Activated CD8-positive, alpha-beta T cell treated with anti-CD3 and anti-CD28 coated beads for 36 hours (primary cell): ENCODE measurements at regions not wholly inside any gene's neighbourhood (a gene's known extent, or its start where the extent isn't known, plus 50 kb on each side); places are given as distances from the start of the nearest gene placed in this dataset.

ENCODE experiments used
- ATAC-seq: fragments of 200-7000 bp; cut with Tn5 transposase; one replicate; pipeline ENCODE4 v1.10.0; 2021; ENCODE audit warnings: mild to moderate bottlenecking, moderate library complexity
- CTCF ChIA-PET: fragments of 350-600 bp; sonication (Branson Sonifier 250); formaldehyde crosslinking; loops from one replicate; lab custom pipeline; 2021; ENCODE audit warnings: antibody characterized with exemption; lab: Charles Lee
- POLR2A ChIA-PET: fragments of 350-600 bp; sonication (Branson Sonifier 250); formaldehyde crosslinking; loops from one replicate; lab custom pipeline; 2021; ENCODE audit warnings: antibody characterized with exemption; lab: Charles Lee
- DNase-seq: peaks from one replicate; pipeline ENCODE4 v3.0.0-alpha.2; 2020
- H3K27ac Mint-ChIP-seq: one replicate; pipeline ENCODE4 v1.8.0; 2021; ENCODE audit warnings: mild to moderate bottlenecking, mixed read lengths
- H3K27me3 Mint-ChIP-seq: one replicate; pipeline ENCODE4 v1.8.0; 2021; ENCODE audit warnings: mixed read lengths
- H3K36me3 Mint-ChIP-seq: one replicate; pipeline ENCODE4 v1.8.0; 2021; ENCODE audit warnings: low read depth, mixed read lengths
- H3K4me1 Mint-ChIP-seq: one replicate; pipeline ENCODE4 v1.8.0; 2021; ENCODE audit warnings: low read depth, mixed read lengths
- H3K4me3 Mint-ChIP-seq: one replicate; pipeline ENCODE4 v1.8.0; 2021; ENCODE audit warnings: mild to moderate bottlenecking, moderate library complexity, mixed read lengths
- H3K9me3 Mint-ChIP-seq: one replicate; pipeline ENCODE4 v1.8.0; 2021; ENCODE audit warnings: mixed read lengths
- CTCF ChIP-seq: fragments of 200-600 bp; IDR thresholded peaks from one replicate; pipeline ENCODE4 v1.8.0; 2022; ENCODE audit warnings: antibody characterized with exemption, mild to moderate bottlenecking
- intact Hi-C: fragments of 100-400 bp; cut with micrococcal nuclease; formaldehyde crosslinking; loops from one replicate; pipeline ENCODE4 v1.10.0; 2022

- CTCF ChIA-PET, result no interaction called here
- H3K9me3 Mint-ChIP-seq, result no peaks in the 10 kb centered on the region
- no peaks in the 10 kb centered on the region for H3K36me3 Mint-ChIP-seq
- no peak overlapping the region for H3K4me3 Mint-ChIP-seq
- no peaks in the 10 kb centered on the region for H3K27me3 Mint-ChIP-seq
- POLR2A ChIA-PET, result no interaction called here
- no peak for TF ChIP-seq CTCF
- peaks cover 4% of the 10 kb centered on the region for H3K4me1 Mint-ChIP-seq
- no peak overlapping the region for H3K27ac Mint-ChIP-seq
- no peak for DNase-seq
- intact Hi-C loops, result no loop called here
- no peak for ATAC-seq
Measured at GRCh38 chr10:61337741-61338140, 115.4 kb downstream of the TMEM26 start.

GRCh38 chr10:61336831-61337230 lies 116.3 kb downstream of the TMEM26 start:
- CTCF ChIA-PET, result no interaction called here
- no peaks in the 10 kb centered on the region for H3K4me1 Mint-ChIP-seq
- H3K9me3 Mint-ChIP-seq, result no peaks in the 10 kb centered on the region
- no peak for TF ChIP-seq CTCF
- H3K36me3 Mint-ChIP-seq, result no peaks in the 10 kb centered on the region
- POLR2A ChIA-PET, result no interaction called here
- DNase-seq (no peak), ATAC-seq (no peak)
- intact Hi-C loops, result no loop called here
- H3K27ac Mint-ChIP-seq, result no peak overlapping the region
- H3K27me3 Mint-ChIP-seq, result no peaks in the 10 kb centered on the region
- H3K4me3 Mint-ChIP-seq, result no peak overlapping the region

- no peaks in the 10 kb centered on the region for H3K36me3 Mint-ChIP-seq
- H3K4me3 Mint-ChIP-seq, result no peak overlapping the region
- no peaks in the 10 kb centered on the region for H3K4me1 Mint-ChIP-seq
- ChIA-PET CTCF (no interaction called here), POLR2A (no interaction called here)
- no peak for TF ChIP-seq CTCF
- no peaks in the 10 kb centered on the region for H3K9me3 Mint-ChIP-seq
- intact Hi-C loops, result no loop called here
- no peak for ATAC-seq
- no peak overlapping the region for H3K27ac Mint-ChIP-seq
- H3K27me3 Mint-ChIP-seq, result no peaks in the 10 kb centered on the region
- no peak for DNase-seq
Measured at GRCh38 chr10:61335359-61335758, 117.8 kb downstream of the TMEM26 start.

- ATAC-seq, result no peak
- ChIA-PET POLR2A (no interaction called here), CTCF (interaction anchor here (0.6 kb wide), 1 partner anchor 466 kb away, joined by 3 read pairs; no protein-coding TSS in a partner anchor)
- peaks cover 8% of the 10 kb centered on the region for H3K9me3 Mint-ChIP-seq
- H3K27ac Mint-ChIP-seq, result no peak overlapping the region
- intact Hi-C loops, result no loop called here
- no peaks in the 10 kb centered on the region for H3K36me3 Mint-ChIP-seq
- no peak for DNase-seq
- H3K4me3 Mint-ChIP-seq, result no peak overlapping the region
- H3K4me1 Mint-ChIP-seq, result no peaks in the 10 kb centered on the region
- TF ChIP-seq CTCF, result no peak
- H3K27me3 Mint-ChIP-seq, result peaks cover 1% of the 10 kb centered on the region
Measured at GRCh38 chr10:61332581-61332980, 120.6 kb downstream of the TMEM26 start.

- no peak for TF ChIP-seq CTCF
- intact Hi-C loops, result no loop called here
- ChIA-PET POLR2A (no interaction called here), CTCF (no interaction called here)
- H3K27ac Mint-ChIP-seq, result no peak overlapping the region
- peaks cover 1% of the 10 kb centered on the region for H3K27me3 Mint-ChIP-seq
- DNase-seq, result no peak
- no peak overlapping the region for H3K4me3 Mint-ChIP-seq
- peaks cover 8% of the 10 kb centered on the region for H3K9me3 Mint-ChIP-seq
- H3K4me1 Mint-ChIP-seq, result no peaks in the 10 kb centered on the region
- no peak for ATAC-seq
- no peaks in the 10 kb centered on the region for H3K36me3 Mint-ChIP-seq
Measured at GRCh38 chr10:61330669-61331068, 122.5 kb downstream of the TMEM26 start.
